ENCODE measurements at regions not wholly inside any gene's neighbourhood (a gene's known extent, or its start where the extent isn't known, plus 50 kb on each side); places are given as distances from the start of the nearest gene placed in this dataset.

- H3K36me3 Mint-ChIP-seq (ENCODE audit: low read depth), result no peaks in the 10 kb centered on the region
- H3K4me1 Mint-ChIP-seq (ENCODE audit: low read depth), result no peaks in the 10 kb centered on the region
- no peak for TF ChIP-seq CTCF (IDR thresholded peaks at IDR 0.05)
- DNase-seq (ENCODE audit: low spot score), result no peak
- no peaks in the 10 kb centered on the region for H3K27me3 Mint-ChIP-seq (ENCODE audit: low read depth)
- no peak overlapping the region for H3K27ac Mint-ChIP-seq (ENCODE audit: unreplicated experiment)
- no peak overlapping the region for H3K4me3 Mint-ChIP-seq (ENCODE audit: unreplicated experiment)
- no peaks in the 10 kb centered on the region for H3K9me3 Mint-ChIP-seq (ENCODE audit: low read depth)
Observed at GRCh38 chr13:61149331-61149730, 266.3 kb downstream of the PCDH20 start.

GRCh38 chr13:61148691-61149315 lies 266.8 kb downstream of the PCDH20 start:
- no peaks in the 10 kb centered on the region for H3K4me1 Mint-ChIP-seq (ENCODE audit: low read depth)
- no peaks in the 10 kb centered on the region for H3K9me3 Mint-ChIP-seq (ENCODE audit: low read depth)
- H3K27me3 Mint-ChIP-seq (ENCODE audit: low read depth), result no peaks in the 10 kb centered on the region
- TF ChIP-seq CTCF (IDR thresholded peaks at IDR 0.05), result no peak
- no peak overlapping the region for H3K27ac Mint-ChIP-seq (ENCODE audit: unreplicated experiment)
- no peak for DNase-seq (ENCODE audit: low spot score)
- no peak overlapping the region for H3K4me3 Mint-ChIP-seq (ENCODE audit: unreplicated experiment)
- no peaks in the 10 kb centered on the region for H3K36me3 Mint-ChIP-seq (ENCODE audit: low read depth)

DNA sequence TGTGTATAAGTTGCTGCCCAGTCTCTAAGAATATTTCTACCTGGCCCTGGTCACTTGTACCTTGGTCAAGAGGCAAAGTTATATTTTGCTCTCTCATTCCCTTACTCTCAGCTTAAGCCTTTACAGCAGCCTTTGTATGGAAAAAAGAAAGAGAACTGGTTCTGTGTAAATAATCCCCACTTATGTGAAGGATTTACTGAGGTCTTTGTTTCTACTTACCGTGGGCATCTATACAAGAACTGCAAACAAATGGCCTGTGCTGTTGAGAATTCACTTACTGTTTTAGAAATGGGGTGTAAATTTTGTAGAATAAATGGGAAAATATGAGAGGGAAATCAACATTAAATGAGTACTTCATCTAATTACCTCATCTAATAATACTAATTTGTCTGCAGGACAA lies 267.4 kb downstream of the PCDH20 start:
- H3K9me3 Mint-ChIP-seq (ENCODE audit: low read depth), result no peaks in the 10 kb centered on the region
- H3K4me1 Mint-ChIP-seq (ENCODE audit: low read depth), result no peaks in the 10 kb centered on the region
- H3K4me3 Mint-ChIP-seq (ENCODE audit: unreplicated experiment), result no peak overlapping the region
- no peaks in the 10 kb centered on the region for H3K27me3 Mint-ChIP-seq (ENCODE audit: low read depth)
- DNase-seq (ENCODE audit: low spot score), result no peak
- no peak overlapping the region for H3K27ac Mint-ChIP-seq (ENCODE audit: unreplicated experiment)
- TF ChIP-seq CTCF (IDR thresholded peaks at IDR 0.05), result no peak
- no peaks in the 10 kb centered on the region for H3K36me3 Mint-ChIP-seq (ENCODE audit: low read depth)

- Mint-ChIP-seq H3K36me3 (ENCODE audit: low read depth) (no peaks in the 10 kb centered on the region), H3K9me3 (ENCODE audit: low read depth) (no peaks in the 10 kb centered on the region), H3K4me3 (ENCODE audit: unreplicated experiment) (no peak overlapping the region), H3K27me3 (ENCODE audit: low read depth) (no peaks in the 10 kb centered on the region), H3K27ac (ENCODE audit: unreplicated experiment) (no peak overlapping the region), H3K4me1 (ENCODE audit: low read depth) (no peaks in the 10 kb centered on the region)
- DNase-seq (ENCODE audit: low spot score), result no peak
- TF ChIP-seq CTCF (IDR thresholded peaks at IDR 0.05), result no peak
Observed at GRCh38 chr13:61146571-61146970, 269.1 kb downstream of the PCDH20 start.

DNA sequence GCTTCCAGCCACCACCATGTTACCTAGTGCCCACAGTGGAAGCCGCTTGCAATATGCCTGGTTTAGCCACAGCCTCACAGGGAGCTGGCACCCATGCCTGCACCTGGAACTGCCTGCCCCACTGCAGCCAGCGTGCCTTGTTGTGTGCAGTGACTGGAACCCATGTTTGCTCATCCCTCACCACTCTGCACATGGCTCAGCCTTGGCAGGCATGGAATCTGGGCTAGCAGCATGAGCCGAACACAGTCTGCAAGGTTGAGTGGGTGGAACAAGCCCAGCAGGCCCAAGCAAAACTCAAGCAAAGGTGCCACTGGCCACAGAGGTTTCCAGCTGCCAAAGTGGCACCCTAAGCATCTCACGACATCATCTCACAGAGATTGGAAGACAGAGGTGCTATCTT lies 269.5 kb downstream of the PCDH20 start:
- Mint-ChIP-seq H3K4me1 (ENCODE audit: low read depth) (no peaks in the 10 kb centered on the region), H3K27ac (ENCODE audit: unreplicated experiment) (no peak overlapping the region), H3K36me3 (ENCODE audit: low read depth) (no peaks in the 10 kb centered on the region), H3K9me3 (ENCODE audit: low read depth) (no peaks in the 10 kb centered on the region), H3K4me3 (ENCODE audit: unreplicated experiment) (no peak overlapping the region), H3K27me3 (ENCODE audit: low read depth) (no peaks in the 10 kb centered on the region)
- DNase-seq (ENCODE audit: low spot score), result no peak
- TF ChIP-seq CTCF (IDR thresholded peaks at IDR 0.05), result no peak

All from chondrocyte (in vitro differentiated cells).